Keratinocyte (primary cell): ENCODE measurements at regions not wholly inside any gene's neighbourhood (a gene's known extent, or its start where the extent isn't known, plus 50 kb on each side); places are given as distances from the start of the nearest gene placed in this dataset.

Source experiments
- CTCF ChIP-seq, 3 experiments: IDR thresholded peaks in 1 of 3; conservative IDR thresholded peaks in 1 of 3; optimal IDR thresholded peaks in 1 of 3; 2 replicates in 2 of 3; 3 replicates in 1 of 3; pipeline versions ENCODE3 to v1.5.1; 2011; ENCODE audit warnings: low read length in 3 of 3, mild to moderate bottlenecking in 3 of 3, moderate library complexity in 2 of 3, control low read depth in 1 of 3, inconsistent platforms in 1 of 3; ENCODE audit not compliant: insufficient read depth in 2 of 3; ENCODE audit errors: extremely low read depth in 1 of 3
- EZH2 ChIP-seq: IDR thresholded peaks from one replicate; pipeline ENCODE4 v1.6.1; 2012; ENCODE audit warnings: inconsistent platforms, mild to moderate bottlenecking, low read length, moderate library complexity

GRCh38 chr12:58452546-58452945 lies 467.8 kb downstream of the LRIG3 start:
- TF ChIP-seq CTCF (optimal IDR thresholded peaks at IDR 0.05 in 1 of 3, IDR thresholded peaks at IDR 0.05 in 1 of 3, conservative IDR thresholded peaks at IDR 0.05 in 1 of 3; ENCODE audit: extremely low read depth in 1 of 3, insufficient read depth in 2 of 3, low read length in 3 of 3) (no peak), EZH2 (no peak)
